K562 (cell line): ENCODE measurements at regions not wholly inside any gene's neighbourhood (a gene's known extent, or its start where the extent isn't known, plus 50 kb on each side); places are given as distances from the start of the nearest gene placed in this dataset.

Source experiments
- ARNT ChIP-seq, 2 experiments: fragments of 450-650 bp; IDR thresholded peaks; 2 replicates each; pipeline ENCODE4 v1.6.1; 2016; ENCODE audit warnings: mild to moderate bottlenecking in 1 of 2
- DDX20 ChIP-seq: fragments of 450-650 bp; IDR thresholded peaks from 2 replicates; pipeline ENCODE4 v1.6.1; 2016; ENCODE audit warnings: missing genetic modification characterization, low read depth, mild to moderate bottlenecking, missing compliant biosample characterization, moderate library complexity
- E2F8 ChIP-seq: fragments of 450-650 bp; IDR thresholded peaks from 2 replicates; pipeline ENCODE4 v1.7.1; 2018; ENCODE audit warnings: mild to moderate bottlenecking, low read depth; ENCODE audit not compliant: partially characterized antibody
- PATZ1 ChIP-seq: fragments of 250-450 bp; sonication (Bioruptor Pico); IDR thresholded peaks from 2 replicates; pipeline ENCODE4 v1.5.0; 2020; ENCODE audit warnings: mild to moderate bottlenecking, borderline replicate concordance
- PTRF ChIP-seq: fragments of 450-650 bp; IDR thresholded peaks from 2 replicates; pipeline ENCODE4 v1.6.1; 2016; ENCODE audit warnings: mild to moderate bottlenecking, missing genetic modification characterization, missing compliant biosample characterization
- ZNF318 ChIP-seq, 2 experiments: fragments of 450-650 bp; IDR thresholded peaks; 2 replicates each; pipeline ENCODE4 v1.6.1; 2016; ENCODE audit warnings: mild to moderate bottlenecking in 2 of 2, borderline replicate concordance in 1 of 2, low read depth in 1 of 2, moderate library complexity in 1 of 2

GRCh38 chr4:158098802-158099201 is 74.0 kb downstream of the GASK1B start (continued):
- TF ChIP-seq E2F8 (no peak), PTRF (tag) (no peak), ZNF318 (IDR thresholded peaks at IDR 0.05; ENCODE audit: borderline replicate concordance in 1 of 2, low read depth in 1 of 2) (no peak), PATZ1 (CRISPR knock-in tag) (no peak), ARNT (IDR thresholded peaks at IDR 0.05) (no peak), DDX20 (tag) (no peak)
